Upper lobe of right lung (tissue), 1 donor: ENCODE measurements at regions not wholly inside any gene's neighbourhood (a gene's known extent, or its start where the extent isn't known, plus 50 kb on each side); places are given as distances from the start of the nearest gene placed in this dataset.

Experiments used
- ATAC-seq: fragments of 200-7000 bp; cut with Tn5 transposase; one replicate; pipeline ENCODE4 v1.9.1; 2020; ENCODE audit warnings: mild to moderate bottlenecking, moderate library complexity
- DNase-seq: peaks from one replicate; pipeline ENCODE4 v3.0.0-alpha.2; 2020
- H3K27ac ChIP-seq: fragments of 200-600 bp; one replicate; pipeline ENCODE4 v1.8.0; 2022
- H3K27me3 ChIP-seq: fragments of 200-600 bp; one replicate; pipeline ENCODE4 v1.8.0; 2022; ENCODE audit warnings: mild to moderate bottlenecking
- H3K36me3 ChIP-seq: fragments of 200-600 bp; one replicate; pipeline ENCODE4 v1.8.0; 2022
- H3K4me1 ChIP-seq: fragments of 200-600 bp; one replicate; pipeline ENCODE4 v1.8.0; 2022
- H3K4me3 ChIP-seq: fragments of 200-600 bp; one replicate; pipeline ENCODE4 v1.8.0; 2022; ENCODE audit warnings: mild to moderate bottlenecking
- H3K9me3 ChIP-seq: fragments of 200-600 bp; one replicate; pipeline ENCODE4 v1.8.0; 2022
- CTCF ChIP-seq: fragments of 200-600 bp; IDR thresholded peaks from one replicate; pipeline ENCODE4 v1.8.0; 2022; ENCODE audit warnings: antibody characterized with exemption
- intact Hi-C: fragments of 100-400 bp; cut with DNase I; formaldehyde crosslinking; loops from one replicate; pipeline ENCODE4 v1.11.0; 2022
- donor health status: DM: no; HTN: yes; CAD: no; lungs with severe emphysema.

DNA sequence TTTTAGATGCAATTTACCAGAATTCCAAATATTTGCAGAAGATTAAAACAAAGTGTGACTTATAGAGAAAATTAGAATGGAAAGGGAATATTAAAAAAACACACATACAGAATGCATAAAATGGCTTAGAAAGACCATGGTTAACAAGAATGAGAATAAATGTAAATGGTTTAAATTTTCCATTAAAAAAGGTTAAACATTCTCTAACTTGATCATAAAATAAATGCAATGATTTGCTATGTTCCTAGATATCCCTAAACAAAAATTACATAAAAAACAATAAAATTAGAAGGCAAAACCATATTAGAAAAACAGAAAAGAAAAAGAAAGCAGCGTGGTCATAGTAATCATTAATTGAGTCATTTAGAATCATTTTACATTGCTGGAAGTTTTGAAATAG, 152.5 kb downstream of the TMEM38B start:
- no peak for DNase-seq
- no peaks in the 10 kb centered on the region for H3K27me3 ChIP-seq
- no peak overlapping the region for H3K27ac ChIP-seq
- intact Hi-C loops: no loop called here
- H3K4me3 ChIP-seq: no peak overlapping the region
- no peak for TF ChIP-seq CTCF
- H3K36me3 ChIP-seq: no peaks in the 10 kb centered on the region
- H3K4me1 ChIP-seq: no peaks in the 10 kb centered on the region
- H3K9me3 ChIP-seq: no peaks in the 10 kb centered on the region
- ATAC-seq: no peak

DNA sequence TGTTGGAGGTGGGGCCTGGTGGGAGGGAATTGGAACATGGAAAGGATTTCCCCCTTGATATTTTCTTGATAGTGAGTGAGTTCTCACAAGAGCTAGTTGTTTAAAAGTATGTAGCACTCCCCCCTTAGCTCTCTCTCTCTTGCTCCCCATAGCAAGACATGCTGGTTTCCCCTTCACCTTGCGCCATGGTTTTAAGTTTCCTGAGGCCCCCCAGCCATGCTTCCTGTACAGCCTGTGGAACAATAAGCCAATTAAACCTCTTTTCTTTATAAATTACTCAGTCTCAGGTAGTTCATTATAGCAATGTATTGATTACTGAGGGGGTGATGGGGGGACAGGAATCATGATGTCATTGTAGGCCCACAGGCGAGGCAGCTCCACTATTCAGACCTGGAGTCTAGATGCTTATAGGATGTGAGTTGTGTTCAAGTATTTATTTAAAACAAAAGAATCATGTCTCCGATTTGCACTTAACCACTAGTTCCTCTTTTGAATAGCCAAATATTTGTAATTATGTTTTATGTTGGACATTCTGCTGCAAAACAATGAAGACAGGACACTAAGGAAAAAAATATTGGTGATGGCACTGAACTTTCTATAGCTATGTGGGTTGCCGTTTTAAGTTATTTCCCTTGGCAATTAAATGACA, 156.6 kb downstream of the TMEM38B start:
- Histone ChIP-seq H3K9me3 (no peaks in the 10 kb centered on the region), H3K36me3 (no peaks in the 10 kb centered on the region), H3K4me3 (no peak overlapping the region), H3K4me1 (no peaks in the 10 kb centered on the region), H3K27me3 (no peaks in the 10 kb centered on the region), H3K27ac (no peak overlapping the region)
- no peak for TF ChIP-seq CTCF
- no peak for ATAC-seq
- intact Hi-C loops: no loop called here
- DNase-seq: no peak

DNA sequence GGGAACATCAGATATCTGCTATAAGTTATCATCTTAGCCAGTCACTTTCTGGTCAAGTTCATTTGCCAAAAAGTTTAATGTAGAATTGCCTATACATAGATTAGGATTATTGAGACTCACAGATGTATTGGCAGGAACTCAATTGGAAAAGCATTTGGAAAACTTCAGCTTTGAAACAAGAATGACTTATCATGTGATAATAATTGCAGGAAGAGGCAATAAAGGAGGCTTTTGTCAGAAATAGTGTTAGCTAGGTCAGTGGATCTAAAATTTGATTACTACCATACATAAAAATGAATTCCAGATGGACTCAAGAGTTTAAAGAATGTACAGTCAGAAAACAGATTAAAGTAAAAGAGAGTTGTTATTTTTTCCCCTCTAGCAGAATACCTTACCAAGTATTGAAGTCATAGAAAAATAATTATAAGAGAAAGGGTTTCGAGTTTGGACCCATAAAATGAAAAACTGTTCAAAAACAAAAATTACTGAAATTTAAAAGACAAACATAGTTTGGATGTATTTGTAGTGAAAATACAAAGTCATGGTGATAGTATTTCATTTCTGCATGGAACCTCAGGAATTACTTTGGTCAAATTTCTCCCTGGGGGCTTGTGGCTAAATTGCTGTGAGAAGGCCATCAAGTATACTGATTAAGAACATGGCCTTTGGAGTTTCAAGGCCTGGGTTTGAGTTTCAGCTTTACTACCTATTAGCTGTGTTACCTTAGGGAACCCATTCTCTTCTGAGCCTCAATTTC, 159.9 kb downstream of the TMEM38B start:
- DNase-seq (no peak), ATAC-seq (no peak)
- Histone ChIP-seq H3K9me3 (no peaks in the 10 kb centered on the region), H3K36me3 (no peaks in the 10 kb centered on the region), H3K27me3 (no peaks in the 10 kb centered on the region), H3K4me3 (no peak overlapping the region), H3K4me1 (no peaks in the 10 kb centered on the region), H3K27ac (no peak overlapping the region)
- TF ChIP-seq CTCF: no peak
- intact Hi-C loops: no loop called here

DNA sequence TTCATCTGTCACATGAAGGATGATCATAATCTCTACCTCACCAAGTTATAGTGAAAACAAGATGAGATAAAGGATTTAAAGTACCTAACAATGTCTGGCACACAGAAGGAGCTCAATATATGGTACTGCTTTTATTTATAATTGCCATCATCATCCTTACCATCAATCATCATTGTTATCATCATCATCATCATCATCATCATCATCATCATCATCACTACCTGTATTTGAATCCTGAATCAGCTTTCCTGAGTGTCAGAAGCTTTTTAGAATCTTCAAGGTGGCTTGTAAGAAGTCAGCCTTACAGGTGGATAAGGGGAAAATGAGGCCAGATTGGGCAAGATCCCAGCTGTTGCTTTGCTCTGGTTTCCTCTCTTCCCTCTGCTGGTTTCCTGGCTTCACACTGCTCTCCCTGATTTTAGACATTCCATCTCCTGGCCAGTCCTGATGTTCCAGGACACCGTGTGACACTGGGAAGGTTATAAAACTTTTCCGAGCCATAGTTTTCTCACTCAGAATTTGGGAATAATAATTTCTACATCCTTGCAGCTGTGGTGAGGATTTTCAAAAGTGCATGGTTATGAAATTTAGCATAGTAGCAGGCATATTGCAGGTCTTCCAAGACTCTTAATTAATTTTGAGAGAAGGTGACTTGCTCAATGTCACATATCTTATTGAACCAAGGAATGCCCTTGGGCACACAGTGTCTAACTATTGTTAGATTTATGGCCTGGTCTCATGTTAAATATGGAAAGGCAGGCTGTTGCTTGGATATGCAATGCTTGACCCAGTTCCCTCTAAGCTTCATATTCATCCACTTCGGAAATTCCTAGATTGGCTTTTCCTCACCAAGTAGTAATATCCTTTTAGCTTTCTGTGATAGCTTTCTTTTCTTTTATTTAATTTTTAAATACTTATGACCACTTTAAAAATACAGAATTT, 160.7 kb downstream of the TMEM38B start:
- DNase-seq (no peak), ATAC-seq (no peak)
- Histone ChIP-seq H3K9me3 (no peaks in the 10 kb centered on the region), H3K27me3 (no peaks in the 10 kb centered on the region), H3K4me1 (no peaks in the 10 kb centered on the region), H3K36me3 (no peaks in the 10 kb centered on the region), H3K27ac (no peak overlapping the region), H3K4me3 (no peak overlapping the region)
- TF ChIP-seq CTCF: no peak
- intact Hi-C loops: no loop called here

DNA sequence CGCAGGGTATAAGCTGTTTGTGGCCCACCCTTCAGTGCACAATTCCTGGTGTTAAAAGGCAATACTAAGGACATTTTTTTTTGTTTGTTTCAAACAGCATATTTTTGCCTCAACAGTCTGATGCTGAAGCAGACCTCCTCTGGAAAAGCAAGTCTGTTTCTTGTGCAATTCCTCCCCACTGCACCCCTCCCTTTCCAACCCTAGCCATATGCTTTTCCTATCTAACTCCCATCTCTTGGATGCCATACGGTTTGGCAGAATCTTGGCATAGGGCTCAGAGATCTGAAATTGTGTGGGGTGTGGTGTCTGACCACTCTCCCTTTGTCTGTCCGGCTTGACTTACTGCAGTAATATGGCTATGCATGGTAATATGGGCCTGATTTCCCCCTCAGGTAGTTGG, 161.6 kb downstream of the TMEM38B start:
- Histone ChIP-seq H3K27me3 (no peaks in the 10 kb centered on the region), H3K9me3 (no peaks in the 10 kb centered on the region), H3K4me3 (no peak overlapping the region), H3K27ac (no peak overlapping the region), H3K36me3 (no peaks in the 10 kb centered on the region), H3K4me1 (no peaks in the 10 kb centered on the region)
- no peak for TF ChIP-seq CTCF
- DNase-seq (no peak), ATAC-seq (no peak)
- intact Hi-C loops: no loop called here
